B cell (primary cell): ENCODE measurements at regions not wholly inside any gene's neighbourhood (a gene's known extent, or its start where the extent isn't known, plus 50 kb on each side); places are given as distances from the start of the nearest gene placed in this dataset.

ENCODE experiments used
- ATAC-seq: fragments of 200-7000 bp; cut with Tn5 transposase; one replicate; pipeline ENCODE4 v1.10.0; 2021; ENCODE audit warnings: low read depth, mild to moderate bottlenecking, moderate number of reproducible peaks, moderate library complexity
- CTCF ChIA-PET: fragments of 350-600 bp; sonication (Branson Sonifier 250); formaldehyde crosslinking; loops from one replicate; lab custom pipeline; 2021; ENCODE audit warnings: antibody characterized with exemption, inconsistent platforms; lab: Charles Lee
- POLR2A ChIA-PET: fragments of 350-600 bp; sonication (Branson Sonifier 250); formaldehyde crosslinking; loops from one replicate; lab custom pipeline; 2021; ENCODE audit warnings: antibody characterized with exemption; lab: Charles Lee
- DNase-seq: peaks from one replicate; pipeline ENCODE4 v3.0.0; 2013
- H2AFZ ChIP-seq: 2 replicates; pipeline ENCODE4 v1.6.1; 2012; ENCODE audit warnings: mild to moderate bottlenecking, low read depth, low read length; ENCODE audit not compliant: insufficient read depth, poor library complexity, severe bottlenecking
- H3K27ac ChIP-seq, 2 donors: 1 replicate in 1 of 2; 2 replicates in 1 of 2; pipeline ENCODE4 v1.5.1; 2012 to 2013; ENCODE audit warnings: low read length in 2 of 2, mild to moderate bottlenecking in 2 of 2, moderate library complexity in 1 of 2
- H3K27me3 ChIP-seq, 4 experiments: fragments of 200-600 bp in 1 of 4; sonication (generic) in 1 of 4; replicated peaks in 1 of 4; 1 replicate in 2 of 4; 2 replicates in 2 of 4; pipeline versions ENCODE4 v1.6.1 to v1.7.0; 2013 to 2016; ENCODE audit warnings: low read length in 3 of 4, mild to moderate bottlenecking in 2 of 4, mixed read lengths in 1 of 4, moderate library complexity in 1 of 4; ENCODE audit not compliant: insufficient read depth in 4 of 4, control insufficient read depth in 3 of 4; ENCODE audit errors: control extremely low read depth in 1 of 4
- H3K36me3 ChIP-seq, 2 experiments: replicated peaks in 1 of 2; 1 replicate in 1 of 2; 2 replicates in 1 of 2; pipeline versions ENCODE4 v1.6.1 to v1.7.1; 2013; ENCODE audit warnings: low read length in 1 of 2; ENCODE audit not compliant: insufficient read depth in 2 of 2, control insufficient read depth in 1 of 2; ENCODE audit errors: control extremely low read depth in 1 of 2, extremely low read depth in 1 of 2
- H3K4me1 ChIP-seq, 2 donors: fragments of 200-600 bp in 1 of 2; sonication (generic) in 1 of 2; 1 replicate in 1 of 2; 2 replicates in 1 of 2; pipeline versions ENCODE4 v1.5.1 to v1.6.1; 2013 to 2017; ENCODE audit warnings: low read length in 2 of 2; ENCODE audit not compliant: control insufficient read depth in 2 of 2, insufficient read depth in 2 of 2
- H3K4me2 ChIP-seq: replicated peaks from 2 replicates; pipeline ENCODE3; 2012; ENCODE audit warnings: mild to moderate bottlenecking, low read depth, low read length; ENCODE audit not compliant: poor library complexity, severe bottlenecking
- H3K4me3 ChIP-seq, 5 experiments: fragments of 200-600 bp in 1 of 5; sonication (generic) in 1 of 5; 1 replicate in 3 of 5; 2 replicates in 2 of 5; pipeline versions ENCODE4 v1.5.1 to v1.7.0; 2011 to 2016; ENCODE audit warnings: low read length in 4 of 5, mild to moderate bottlenecking in 4 of 5, low read depth in 2 of 5, control low read depth in 1 of 5, moderate library complexity in 1 of 5; ENCODE audit not compliant: insufficient read depth in 1 of 5; ENCODE audit errors: control extremely low read depth in 1 of 5, extremely low read depth in 1 of 5
- H3K79me2 ChIP-seq: fragments of 200-600 bp; sonication (generic); one replicate; pipeline ENCODE4 v1.6.0; 2016; ENCODE audit warnings: low read length; ENCODE audit not compliant: control insufficient read depth, insufficient read depth
- H3K9ac ChIP-seq: fragments of 200-600 bp; sonication (generic); 2 replicates; pipeline ENCODE4 v1.6.1; 2017; ENCODE audit warnings: mild to moderate bottlenecking, low read length, moderate library complexity
- H3K9me3 ChIP-seq, 3 donors: one replicate each; pipeline versions ENCODE4 v1.6.1 to v1.7.1; 2013; ENCODE audit warnings: low read length in 2 of 3; ENCODE audit not compliant: control insufficient read depth in 2 of 3, insufficient read depth in 1 of 3; ENCODE audit errors: control extremely low read depth in 1 of 3
- H4K20me1 ChIP-seq: 2 replicates; pipeline ENCODE4 v1.6.0; 2012; ENCODE audit warnings: mild to moderate bottlenecking, low read length; ENCODE audit not compliant: insufficient read depth, control insufficient read depth, poor library complexity, severe bottlenecking
- H3K27ac Mint-ChIP-seq: one replicate; pipeline ENCODE4 v1.8.0; 2021; ENCODE audit warnings: mixed read lengths
- H3K27me3 Mint-ChIP-seq: one replicate; pipeline ENCODE4 v1.8.0; 2021; ENCODE audit warnings: mixed read lengths
- H3K4me1 Mint-ChIP-seq: one replicate; pipeline ENCODE4 v1.8.0; 2021; ENCODE audit warnings: mixed read lengths
- H3K4me3 Mint-ChIP-seq: one replicate; pipeline ENCODE4 v1.8.0; 2021; ENCODE audit warnings: mixed read lengths
- H3K9me3 Mint-ChIP-seq: one replicate; pipeline ENCODE4 v1.8.0; 2022; ENCODE audit warnings: mixed read lengths; ENCODE audit not compliant: insufficient read depth
- EZH2 ChIP-seq: IDR thresholded peaks from 2 replicates; pipeline ENCODE4 v1.6.1; 2012; ENCODE audit warnings: borderline replicate concordance, low read depth, mild to moderate bottlenecking, moderate library complexity, low read length; ENCODE audit not compliant: insufficient read depth, poor library complexity, severe bottlenecking
- WGBS: methylation state at CpG from one replicate; pipeline ENCODE4 v1.1.5; 2013; ENCODE audit warnings: missing lambda C conversion rate; ENCODE audit not compliant: insufficient coverage; 5-methylcytosine and 5-hydroxymethylcytosine counted together
- intact Hi-C: fragments of 100-400 bp; cut with micrococcal nuclease; formaldehyde crosslinking; loops from one replicate; pipeline ENCODE4 v1.10.0; 2022
- TF ChIP-seq, protein P1 (sequence below): fragments of 200-600 bp; IDR thresholded peaks from one replicate; pipeline ENCODE4 v1.8.0; 2022; ENCODE audit warnings: antibody characterized with exemption, mild to moderate bottlenecking

- intact Hi-C loops: no loop called here
- no peak for ATAC-seq
- no peak overlapping the region for H3K4me3 Mint-ChIP-seq
- H3K4me1 Mint-ChIP-seq: no peaks in the 10 kb centered on the region
- H3K9me3 Mint-ChIP-seq: no peaks in the 10 kb centered on the region
- Histone ChIP-seq H3K27ac (no peak overlapping the region), H3K4me2 (no peak overlapping the region), H2AFZ (no peak overlapping the region), H3K4me3 (no peak overlapping the region), H3K27me3 (peaks cover 0 to 2% (median 0%) of the 10 kb centered on the region in 4 experiments), H3K36me3 (no peaks in the 10 kb centered on the region), H3K79me2 (no peaks in the 10 kb centered on the region), H4K20me1 (no peaks in the 10 kb centered on the region), H3K9ac (no peak overlapping the region), H3K9me3 (no peaks in the 10 kb centered on the region), H3K4me1 (no peaks in the 10 kb centered on the region)
- H3K27me3 Mint-ChIP-seq: peaks cover 9% of the 10 kb centered on the region
- CTCF ChIA-PET: no interaction called here
- no peak for TF ChIP-seq EZH2
- TF ChIP-seq, protein P1, sequence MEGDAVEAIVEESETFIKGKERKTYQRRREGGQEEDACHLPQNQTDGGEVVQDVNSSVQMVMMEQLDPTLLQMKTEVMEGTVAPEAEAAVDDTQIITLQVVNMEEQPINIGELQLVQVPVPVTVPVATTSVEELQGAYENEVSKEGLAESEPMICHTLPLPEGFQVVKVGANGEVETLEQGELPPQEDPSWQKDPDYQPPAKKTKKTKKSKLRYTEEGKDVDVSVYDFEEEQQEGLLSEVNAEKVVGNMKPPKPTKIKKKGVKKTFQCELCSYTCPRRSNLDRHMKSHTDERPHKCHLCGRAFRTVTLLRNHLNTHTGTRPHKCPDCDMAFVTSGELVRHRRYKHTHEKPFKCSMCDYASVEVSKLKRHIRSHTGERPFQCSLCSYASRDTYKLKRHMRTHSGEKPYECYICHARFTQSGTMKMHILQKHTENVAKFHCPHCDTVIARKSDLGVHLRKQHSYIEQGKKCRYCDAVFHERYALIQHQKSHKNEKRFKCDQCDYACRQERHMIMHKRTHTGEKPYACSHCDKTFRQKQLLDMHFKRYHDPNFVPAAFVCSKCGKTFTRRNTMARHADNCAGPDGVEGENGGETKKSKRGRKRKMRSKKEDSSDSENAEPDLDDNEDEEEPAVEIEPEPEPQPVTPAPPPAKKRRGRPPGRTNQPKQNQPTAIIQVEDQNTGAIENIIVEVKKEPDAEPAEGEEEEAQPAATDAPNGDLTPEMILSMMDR: no peak
- DNase-seq: no peak
- no peak overlapping the region for H3K27ac Mint-ChIP-seq
- POLR2A ChIA-PET: no interaction called here
Measured at GRCh38 chr4:138952411-138952810, 63.2 kb upstream of the NOCT start.

GRCh38 chr4:138951764-138952163 is 63.8 kb upstream of the NOCT start:
- Mint-ChIP-seq H3K4me1 (no peaks in the 10 kb centered on the region), H3K27ac (no peak overlapping the region), H3K9me3 (no peaks in the 10 kb centered on the region), H3K27me3 (peaks cover 4% of the 10 kb centered on the region), H3K4me3 (no peak overlapping the region)
- no peak overlapping the region for H3K27ac ChIP-seq
- no peak overlapping the region for H3K4me3 ChIP-seq
- H3K4me1 ChIP-seq: no peaks in the 10 kb centered on the region
- no peak overlapping the region for H3K4me2 ChIP-seq
- DNase-seq (no peak), ATAC-seq (no peak)
- no peaks in the 10 kb centered on the region for H4K20me1 ChIP-seq
- POLR2A ChIA-PET: no interaction called here
- H3K9me3 ChIP-seq: no peaks in the 10 kb centered on the region
- no peaks in the 10 kb centered on the region for H3K79me2 ChIP-seq
- no peak overlapping the region for H3K9ac ChIP-seq
- peaks cover 0 to 2% (median 0%) of the 10 kb centered on the region in 4 experiments for H3K27me3 ChIP-seq
- intact Hi-C loops: no loop called here
- no peaks in the 10 kb centered on the region for H3K36me3 ChIP-seq
- no peak overlapping the region for H2AFZ ChIP-seq
- CTCF ChIA-PET: no interaction called here
- TF ChIP-seq, protein P1: no peak
- no peak for TF ChIP-seq EZH2
- no CpG with 5 or more reads among the region's 1 CpG for WGBS
